Endothelial cell of umbilical vein (primary cell): ENCODE measurements at regions not wholly inside any gene's neighbourhood (a gene's known extent, or its start where the extent isn't known, plus 50 kb on each side); places are given as distances from the start of the nearest gene placed in this dataset.

Source experiments
- BruUV-seq: library from RNA; stranded (reverse); fragments of 400-500 nt; replicated peaks from 2 replicates; lab custom pipeline; 2021; lab: Mats Ljungman, UMichigan
- CTCF ChIA-PET: fragments of 300-600, 350-600 bp; sonication (Branson Sonifier 250); formaldehyde crosslinking; loops from one replicate; lab custom pipeline; 2021; ENCODE audit warnings: antibody characterized with exemption, inconsistent platforms; lab: Charles Lee
- POLR2A ChIA-PET: fragments of 300-600, 350-600 bp; sonication (Branson Sonifier 250); formaldehyde crosslinking; loops from one replicate; lab custom pipeline; 2021; ENCODE audit warnings: antibody characterized with exemption, inconsistent platforms; lab: Charles Lee
- DNase-seq: peaks from one replicate; pipeline ENCODE4 v3.0.0-alpha.2; 2011; ENCODE audit warnings: low read depth, low spot score
- FAIRE-seq: peaks from 2 replicates; lab custom pipeline; 2011; peaks lifted over from hg19 to GRCh38; lab: Jason Lieb, UNC
- H2AFZ ChIP-seq: 2 replicates; pipeline ENCODE4 v1.6.0; 2012; ENCODE audit warnings: low read depth, low read length, control low read depth, inconsistent platforms
- H3K27ac ChIP-seq: 2 replicates; pipeline ENCODE4 v1.5.1; 2011; ENCODE audit warnings: low read depth, mild to moderate bottlenecking, control low read depth, low read length, moderate library complexity; ENCODE audit not compliant: insufficient read depth
- H3K27me3 ChIP-seq, 2 experiments: 2 replicates each; pipeline versions ENCODE4 v1.6.0 to v1.6.1; 2011; ENCODE audit warnings: low read length in 2 of 2, mixed read lengths in 1 of 2; ENCODE audit not compliant: control insufficient read depth in 2 of 2, insufficient read depth in 2 of 2
- H3K36me3 ChIP-seq, 2 experiments: 2 replicates in 1 of 2; 3 replicates in 1 of 2; pipeline ENCODE4 v1.5.1; 2011; ENCODE audit warnings: low read length in 2 of 2, mild to moderate bottlenecking in 1 of 2, moderate library complexity in 1 of 2; ENCODE audit not compliant: control insufficient read depth in 2 of 2, insufficient read depth in 2 of 2; ENCODE audit errors: extremely low read depth in 1 of 2
- H3K4me1 ChIP-seq: 3 replicates; pipeline ENCODE4 v1.5.1; 2011; ENCODE audit warnings: mild to moderate bottlenecking, low read length; ENCODE audit not compliant: control insufficient read depth, insufficient read depth; ENCODE audit errors: extremely low read depth
- H3K4me2 ChIP-seq: 2 replicates; pipeline ENCODE4 v1.6.1; 2011; ENCODE audit warnings: low read length, control low read depth, mixed read lengths; ENCODE audit not compliant: insufficient read depth
- H3K4me3 ChIP-seq, 3 experiments: fragments of 200-600 bp in 1 of 3; sonication (generic), shearing (Covaris generic) in 1 of 3; replicated peaks in 1 of 3; 2 replicates each; pipeline ENCODE4 v1.5.1; 2011 to 2016; ENCODE audit warnings: control low read depth in 3 of 3, low read length in 3 of 3, mild to moderate bottlenecking in 2 of 3, inconsistent platforms in 1 of 3, low read depth in 1 of 3, moderate library complexity in 1 of 3; ENCODE audit not compliant: insufficient read depth in 1 of 3
- H3K79me2 ChIP-seq: 2 replicates; pipeline ENCODE4 v1.6.0; 2012; ENCODE audit warnings: low read length, inconsistent platforms; ENCODE audit not compliant: control insufficient read depth, insufficient read depth
- H3K9ac ChIP-seq: replicated peaks from 2 replicates; pipeline ENCODE3; 2011; ENCODE audit warnings: low read length, control low read depth; ENCODE audit not compliant: insufficient read depth; ENCODE audit errors: extremely low read depth
- H3K9me1 ChIP-seq: replicated peaks from 3 replicates; pipeline ENCODE4 v1.6.0; 2011; ENCODE audit warnings: mild to moderate bottlenecking, low read length; ENCODE audit not compliant: control insufficient read depth, insufficient read depth; ENCODE audit errors: extremely low read depth
- H3K9me3 ChIP-seq: replicated peaks from 2 replicates; pipeline ENCODE4 v1.5.1; 2012; ENCODE audit warnings: low read length, inconsistent platforms; ENCODE audit not compliant: control insufficient read depth, insufficient read depth
- H4K20me1 ChIP-seq: replicated peaks from 2 replicates; pipeline ENCODE3; 2011; ENCODE audit warnings: mild to moderate bottlenecking, low read length; ENCODE audit not compliant: control insufficient read depth, insufficient read depth; ENCODE audit errors: extremely low read depth
- EZH2 ChIP-seq: IDR thresholded peaks from 2 replicates; pipeline ENCODE4 v1.6.1; 2012; ENCODE audit warnings: borderline replicate concordance, low read depth, mild to moderate bottlenecking, moderate library complexity, low read length, inconsistent platforms; ENCODE audit not compliant: severe bottlenecking
- FOS ChIP-seq: IDR thresholded peaks from 2 replicates; pipeline ENCODE4 v1.6.1; 2011; ENCODE audit warnings: mild to moderate bottlenecking, low read length, moderate library complexity, borderline replicate concordance; ENCODE audit not compliant: insufficient read depth
- GATA2 ChIP-seq: IDR thresholded peaks from 2 replicates; pipeline ENCODE4 v1.7.0; 2011; ENCODE audit warnings: low read depth, mild to moderate bottlenecking, moderate library complexity, mixed read lengths, low read length; ENCODE audit not compliant: insufficient read length, insufficient read depth
- JUN ChIP-seq: IDR thresholded peaks from 2 replicates; pipeline ENCODE4 v1.6.1; 2011; ENCODE audit warnings: borderline replicate concordance, low read depth; ENCODE audit not compliant: insufficient read length, insufficient read depth
- MYC ChIP-seq: IDR thresholded peaks from one replicate; pipeline ENCODE4 v1.6.1; 2011; ENCODE audit warnings: mild to moderate bottlenecking, low read depth, low read length
- POLR2A ChIP-seq: IDR thresholded peaks from 2 replicates; pipeline ENCODE4 v1.6.1; 2012; ENCODE audit warnings: low read depth, mild to moderate bottlenecking, control low read depth, low read length
- POLR2AphosphoS5 ChIP-seq: IDR thresholded peaks from 2 replicates; pipeline ENCODE4 v1.6.1; 2012; ENCODE audit warnings: low read depth, mild to moderate bottlenecking, control low read depth, low read length, moderate library complexity; ENCODE audit not compliant: insufficient read depth
- dilution Hi-C: fragments of 300-500 bp; cut with MboI; formaldehyde crosslinking; loops from one replicate; pipeline ENCODE4 v1.15.0; 2019; ENCODE audit warnings: low sequenced_read_pairs; ENCODE audit not compliant: extremely low pct_ligation_motif_present
- intact Hi-C: fragments of 100-400 bp; cut with micrococcal nuclease; formaldehyde crosslinking; loops from one replicate; pipeline ENCODE4 v1.10.0; 2022
- TF ChIP-seq, protein P1 (sequence below): IDR thresholded peaks from 2 replicates; pipeline ENCODE4 v1.6.1; 2011; ENCODE audit not compliant: insufficient read depth, insufficient read length
- TF ChIP-seq, protein P2 (sequence below), 2 donors: IDR thresholded peaks; 1 replicate in 1 of 2; 2 replicates in 1 of 2; pipeline ENCODE4 v1.5.1; 2011; ENCODE audit warnings: low read length in 2 of 2, mild to moderate bottlenecking in 2 of 2, moderate library complexity in 2 of 2, control low read depth in 1 of 2, inconsistent platforms in 1 of 2, low read depth in 1 of 2; ENCODE audit not compliant: insufficient read depth in 1 of 2; ENCODE audit errors: extremely low read depth in 1 of 2

DNA sequence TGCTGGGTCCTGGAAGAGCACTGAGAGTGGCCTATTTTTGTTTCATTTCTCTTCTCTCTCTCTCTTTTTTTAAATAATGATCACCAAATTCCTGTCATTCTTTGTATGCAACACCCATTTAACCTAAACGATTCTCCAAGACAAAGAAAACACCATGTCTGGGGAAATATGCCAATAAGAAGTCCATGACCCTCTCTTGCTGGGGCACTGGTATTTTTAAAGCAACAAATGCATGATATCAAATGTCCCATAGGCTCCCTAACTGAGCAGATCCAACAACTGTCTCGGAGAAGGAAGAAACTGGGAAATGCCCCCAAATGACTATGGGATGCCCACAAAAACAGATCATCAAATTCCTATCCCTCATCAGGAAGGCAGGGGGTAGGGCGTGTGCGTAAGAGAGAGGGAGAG is 567.4 kb downstream of the CCDC171 start:
- FAIRE-seq (no peak), DNase-seq (no peak)
- dilution Hi-C loops = no loop called here
- intact Hi-C loops = no loop called here
- ChIA-PET POLR2A (no interaction called here), CTCF (no interaction called here)
- H3K79me2 ChIP-seq = no peaks in the 10 kb centered on the region
- H3K4me3 ChIP-seq = no peak overlapping the region
- no peaks in the 10 kb centered on the region for H3K9me1 ChIP-seq
- H2AFZ ChIP-seq = no peak overlapping the region
- H3K9me3 ChIP-seq = no peaks in the 10 kb centered on the region
- peaks cover 0 to 1% of the 10 kb centered on the region in 2 experiments for H3K27me3 ChIP-seq
- H3K4me1 ChIP-seq = no peaks in the 10 kb centered on the region
- H3K9ac ChIP-seq = no peak overlapping the region
- H4K20me1 ChIP-seq = no peaks in the 10 kb centered on the region
- BruUV-seq = no TSS peak
- no peaks in the 10 kb centered on the region for H3K36me3 ChIP-seq
- H3K27ac ChIP-seq = no peak overlapping the region
- H3K4me2 ChIP-seq = no peak overlapping the region
- TF ChIP-seq POLR2AphosphoS5 = no peak
- no peak for TF ChIP-seq MYC
- TF ChIP-seq POLR2A = no peak
- TF ChIP-seq JUN = no peak
- TF ChIP-seq, protein P1, sequence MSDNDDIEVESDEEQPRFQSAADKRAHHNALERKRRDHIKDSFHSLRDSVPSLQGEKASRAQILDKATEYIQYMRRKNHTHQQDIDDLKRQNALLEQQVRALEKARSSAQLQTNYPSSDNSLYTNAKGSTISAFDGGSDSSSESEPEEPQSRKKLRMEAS = no peak
- no peak for TF ChIP-seq GATA2

DNA sequence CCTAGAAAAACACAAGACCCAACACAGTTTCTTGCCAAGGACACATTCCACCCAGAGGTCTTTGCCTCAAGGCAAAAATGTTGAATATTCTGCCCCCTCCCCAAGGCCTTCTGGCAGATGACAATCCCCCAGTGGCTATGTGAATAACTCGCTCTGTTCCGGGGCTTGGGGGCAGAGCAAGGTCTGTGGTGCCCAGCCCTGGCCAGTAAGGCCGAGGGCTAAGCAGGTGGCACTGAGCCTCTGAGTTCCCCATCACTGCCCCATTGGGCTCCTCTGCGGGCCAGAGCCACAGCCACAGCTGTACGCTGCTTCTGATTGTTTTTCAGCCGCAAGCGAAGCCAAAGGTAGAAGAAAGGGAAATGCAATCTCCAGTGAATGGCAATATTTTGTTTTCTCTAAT is 567.9 kb downstream of the CCDC171 start:
- Histone ChIP-seq H3K4me2 (no peak overlapping the region), H3K4me3 (no peak overlapping the region), H3K27me3 (peaks cover 0 to 1% of the 10 kb centered on the region in 2 experiments), H3K4me1 (no peaks in the 10 kb centered on the region), H3K27ac (no peak overlapping the region), H3K9me3 (no peaks in the 10 kb centered on the region), H3K9ac (no peak overlapping the region), H2AFZ (no peak overlapping the region), H3K79me2 (no peaks in the 10 kb centered on the region), H3K36me3 (no peaks in the 10 kb centered on the region), H4K20me1 (no peaks in the 10 kb centered on the region), H3K9me1 (no peaks in the 10 kb centered on the region)
- dilution Hi-C loops (no loop called here), intact Hi-C loops (no loop called here)
- POLR2A ChIA-PET = no interaction called here
- no peak for FAIRE-seq
- CTCF ChIA-PET = interaction anchor here (4.3 kb wide), 1 partner anchor 13 kb away, joined by 31 read pairs; no protein-coding TSS in a partner anchor
- no peak for TF ChIP-seq FOS
- no peak for TF ChIP-seq EZH2
- TF ChIP-seq POLR2AphosphoS5 = no peak
- TF ChIP-seq POLR2A = no peak
- no peak for TF ChIP-seq MYC
- TF ChIP-seq, protein P2, sequence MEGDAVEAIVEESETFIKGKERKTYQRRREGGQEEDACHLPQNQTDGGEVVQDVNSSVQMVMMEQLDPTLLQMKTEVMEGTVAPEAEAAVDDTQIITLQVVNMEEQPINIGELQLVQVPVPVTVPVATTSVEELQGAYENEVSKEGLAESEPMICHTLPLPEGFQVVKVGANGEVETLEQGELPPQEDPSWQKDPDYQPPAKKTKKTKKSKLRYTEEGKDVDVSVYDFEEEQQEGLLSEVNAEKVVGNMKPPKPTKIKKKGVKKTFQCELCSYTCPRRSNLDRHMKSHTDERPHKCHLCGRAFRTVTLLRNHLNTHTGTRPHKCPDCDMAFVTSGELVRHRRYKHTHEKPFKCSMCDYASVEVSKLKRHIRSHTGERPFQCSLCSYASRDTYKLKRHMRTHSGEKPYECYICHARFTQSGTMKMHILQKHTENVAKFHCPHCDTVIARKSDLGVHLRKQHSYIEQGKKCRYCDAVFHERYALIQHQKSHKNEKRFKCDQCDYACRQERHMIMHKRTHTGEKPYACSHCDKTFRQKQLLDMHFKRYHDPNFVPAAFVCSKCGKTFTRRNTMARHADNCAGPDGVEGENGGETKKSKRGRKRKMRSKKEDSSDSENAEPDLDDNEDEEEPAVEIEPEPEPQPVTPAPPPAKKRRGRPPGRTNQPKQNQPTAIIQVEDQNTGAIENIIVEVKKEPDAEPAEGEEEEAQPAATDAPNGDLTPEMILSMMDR (IDR thresholded peaks at IDR 0.05; ENCODE audit: extremely low read depth in 1 of 2, insufficient read depth in 1 of 2, low read depth in 1 of 2, low read length in 2 of 2) = no peak
- no peak for TF ChIP-seq JUN
- TF ChIP-seq, protein P1 = no peak
- no peak for TF ChIP-seq GATA2
- no peak for DNase-seq
- BruUV-seq = no TSS peak
